Fibroblast of skin of back (primary cell): ENCODE measurements at regions not wholly inside any gene's neighbourhood (a gene's known extent, or its start where the extent isn't known, plus 50 kb on each side); places are given as distances from the start of the nearest gene placed in this dataset.
"Not testable (repeated sequence)": the region's sequence is repeated elsewhere in the genome, so short reads cannot be mapped to it uniquely, and the experiment has no call there.

Experiments used
- DNase-seq: peaks from one replicate; pipeline ENCODE4 v3.0.0-alpha.2; 2013

GRCh38 chr1:64318428-64318827 lies 115.0 kb downstream of the UBE2U start:
- DNase-seq, result no peak

- DNase-seq, result no peak
These were observed 116.6 kb downstream of the UBE2U start for GRCh38 chr1:64320007-64320406.

- peak; percentile 25 for DNase-seq
These were observed 117.0 kb downstream of the UBE2U start for GRCh38 chr1:64320470-64320869.

GRCh38 chr1:64320922-64321614 lies 117.6 kb downstream of the UBE2U start:
- no peak for DNase-seq

- no peak for DNase-seq
These were observed 119.6 kb downstream of the UBE2U start for GRCh38 chr1:64323054-64323453.

- no peak for DNase-seq
These were observed 120.5 kb downstream of the UBE2U start for GRCh38 chr1:64323882-64324281.

- DNase-seq, result no peak
These were observed 122.4 kb downstream of the UBE2U start for GRCh38 chr1:64325856-64326255.

GRCh38 chr1:64327119-64327518 lies 123.7 kb downstream of the UBE2U start:
- no peak for DNase-seq

GRCh38 chr1:64328193-64328592 lies 124.8 kb downstream of the UBE2U start:
- DNase-seq, result no peak

- no peak for DNase-seq
These were observed 127.4 kb downstream of the UBE2U start for GRCh38 chr1:64330839-64331238.

GRCh38 chr1:64335636-64336035 lies 132.2 kb downstream of the UBE2U start:
- no peak for DNase-seq

- no peak for DNase-seq
These were observed 132.5 kb upstream of the CACHD1 start for GRCh38 chr1:64337475-64337874.

- DNase-seq, result no peak
These were observed 132.0 kb upstream of the CACHD1 start for GRCh38 chr1:64337926-64338325.

GRCh38 chr1:64340361-64340760 lies 129.6 kb upstream of the CACHD1 start:
- no peak for DNase-seq

GRCh38 chr1:64343105-64343822 lies 126.7 kb upstream of the CACHD1 start:
- DNase-seq, result peak; percentile 46

GRCh38 chr1:64343823-64344190 lies 126.1 kb upstream of the CACHD1 start:
- DNase-seq, result no peak

- DNase-seq, result no peak
These were observed 121.5 kb upstream of the CACHD1 start for GRCh38 chr1:64348270-64348960.

- DNase-seq, result no peak
These were observed 120.8 kb upstream of the CACHD1 start for GRCh38 chr1:64348961-64349648.

GRCh38 chr1:64355534-64355933 lies 114.4 kb upstream of the CACHD1 start:
- DNase-seq, result not testable (repeated sequence)

- DNase-seq, result no peak
These were observed 113.2 kb upstream of the CACHD1 start for GRCh38 chr1:64356636-64357256.

GRCh38 chr1:64357422-64357821 lies 112.5 kb upstream of the CACHD1 start:
- no peak for DNase-seq

- DNase-seq, result no peak
These were observed 111.2 kb upstream of the CACHD1 start for GRCh38 chr1:64358692-64359091.

GRCh38 chr1:64361974-64362373 lies 108.0 kb upstream of the CACHD1 start:
- DNase-seq, result no peak
